Fibroblast of skin of back (primary cell): ENCODE measurements at regions not wholly inside any gene's neighbourhood (a gene's known extent, or its start where the extent isn't known, plus 50 kb on each side); places are given as distances from the start of the nearest gene placed in this dataset.

Experiments used
- DNase-seq: peaks from one replicate; pipeline ENCODE4 v3.0.0-alpha.2; 2013

DNA sequence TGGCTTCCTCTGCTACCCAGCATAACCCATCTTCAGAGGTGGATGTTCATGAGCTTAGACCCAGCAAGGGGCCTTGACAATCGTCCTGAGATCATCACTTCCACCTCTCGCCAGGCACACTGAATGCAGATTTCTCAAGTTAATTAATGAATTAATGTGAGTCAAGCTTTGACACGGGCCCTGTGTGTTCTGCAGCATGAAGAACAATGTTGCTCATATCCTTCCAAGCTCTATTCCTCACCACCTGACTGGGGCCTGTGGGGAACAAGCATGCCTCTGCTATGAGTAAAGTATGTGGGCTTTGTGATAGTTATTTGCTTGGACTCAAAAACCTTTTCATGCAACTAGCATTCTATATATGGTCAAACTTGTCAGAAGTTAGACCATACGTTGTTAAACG lies 122.0 kb downstream of the SEC16B start:
- peak; percentile 69 for DNase-seq

DNA sequence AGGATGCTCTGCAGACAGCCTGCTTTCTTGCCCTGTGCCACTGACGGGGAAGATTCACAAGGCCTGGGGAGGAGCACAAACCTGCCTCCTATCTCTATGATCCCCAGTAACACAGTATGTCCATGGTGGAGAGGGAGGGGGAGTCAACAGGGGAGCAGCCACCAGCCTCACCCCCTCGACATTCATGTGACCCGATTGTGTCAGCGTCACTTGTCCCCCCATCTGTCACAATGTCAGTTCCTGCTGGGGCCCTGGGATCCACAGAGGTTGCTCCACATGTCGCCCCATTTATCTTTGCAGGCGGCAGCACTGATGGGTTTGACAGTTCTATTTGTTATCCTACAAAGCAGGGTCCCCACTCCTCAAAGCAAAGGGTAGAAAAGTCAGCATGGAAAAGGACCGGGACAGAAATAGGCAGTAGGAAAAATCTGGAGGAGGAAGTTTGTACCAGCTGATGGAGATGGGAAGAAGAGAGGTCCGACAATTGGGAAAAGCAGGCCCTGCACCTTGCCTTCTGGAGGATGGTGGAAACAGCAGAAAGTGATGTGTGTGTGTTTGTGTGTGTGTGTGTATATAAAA lies 130.9 kb downstream of the SEC16B start:
- no peak for DNase-seq

DNA sequence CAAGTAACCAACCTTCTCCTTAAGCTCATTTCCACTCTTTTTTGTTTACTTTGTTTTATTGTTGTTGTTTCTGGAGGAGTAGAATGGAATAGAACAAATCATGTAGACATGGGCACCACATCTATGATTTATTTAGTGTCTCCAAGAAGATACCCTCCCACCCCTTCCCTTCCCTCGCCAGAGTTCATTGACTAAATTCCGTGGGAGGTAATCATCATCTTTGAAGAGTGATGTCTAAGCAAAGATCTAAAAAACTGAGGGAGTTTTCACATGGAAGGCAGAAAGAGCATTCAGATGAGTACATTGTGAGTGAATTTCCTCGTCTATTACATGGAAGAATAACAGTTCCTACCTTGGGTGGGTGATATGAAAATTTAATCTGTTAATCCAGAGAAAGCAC lies 136.2 kb downstream of the SEC16B start:
- DNase-seq, result no peak

DNA sequence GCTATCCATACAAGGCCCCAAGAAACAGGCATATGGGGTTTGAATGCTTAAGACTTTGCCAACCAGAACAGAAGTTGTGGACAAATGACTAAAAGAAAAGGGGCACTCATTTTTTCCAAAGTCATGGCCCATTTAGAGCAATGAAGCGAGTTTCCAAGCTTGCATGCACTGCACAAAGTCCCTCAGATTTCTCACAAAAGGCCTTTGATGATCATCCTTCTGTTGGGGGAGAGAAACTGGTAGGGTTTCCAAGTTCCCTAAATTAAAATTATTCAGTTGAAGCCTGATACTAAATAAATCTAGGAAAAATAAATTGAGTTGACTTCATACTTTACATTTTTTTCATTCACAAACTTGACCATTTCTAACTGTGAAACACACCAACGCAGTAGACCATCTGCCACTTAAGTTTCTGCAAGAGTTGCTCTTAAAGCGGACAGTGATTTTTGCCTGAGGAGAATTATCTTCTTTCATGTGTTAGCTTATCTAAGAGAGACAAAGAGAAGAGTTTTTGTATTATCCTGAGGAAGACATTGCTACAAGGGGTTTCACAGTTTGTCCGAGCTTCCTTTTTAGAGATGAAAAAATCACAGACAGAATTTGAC lies 139.2 kb downstream of the SEC16B start:
- DNase-seq, result no peak

DNA sequence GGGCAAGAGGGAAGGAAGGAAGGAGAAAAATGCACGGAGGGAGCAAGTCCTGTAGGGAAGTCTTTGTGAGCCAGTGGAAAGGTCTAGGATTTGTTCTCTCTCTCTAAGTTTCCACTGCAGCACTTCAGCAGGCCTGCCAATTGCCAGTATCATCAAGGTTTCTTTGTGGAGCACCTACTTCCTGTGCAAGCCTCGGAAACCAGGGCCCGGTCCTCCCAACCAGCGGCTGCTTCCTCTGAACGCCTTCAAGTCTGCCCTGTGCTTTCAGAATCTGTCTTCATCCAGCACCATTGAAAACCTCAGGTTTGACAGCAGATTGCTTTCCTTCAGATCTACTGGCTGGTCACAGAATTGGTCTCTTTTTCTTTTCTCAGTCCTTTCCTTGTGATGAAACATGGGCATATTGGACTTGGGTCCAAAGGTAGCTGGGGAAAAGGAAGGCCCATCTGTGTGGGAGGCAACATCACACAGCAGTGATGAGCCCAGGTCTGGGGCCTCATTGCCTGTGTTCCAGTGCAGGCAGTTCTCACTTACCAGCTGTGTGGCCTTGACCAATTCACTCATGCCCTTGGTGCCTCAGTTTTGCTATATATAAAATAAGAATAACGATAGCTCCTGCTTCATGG lies 144.5 kb downstream of the SEC16B start:
- DNase-seq, result no peak

DNA sequence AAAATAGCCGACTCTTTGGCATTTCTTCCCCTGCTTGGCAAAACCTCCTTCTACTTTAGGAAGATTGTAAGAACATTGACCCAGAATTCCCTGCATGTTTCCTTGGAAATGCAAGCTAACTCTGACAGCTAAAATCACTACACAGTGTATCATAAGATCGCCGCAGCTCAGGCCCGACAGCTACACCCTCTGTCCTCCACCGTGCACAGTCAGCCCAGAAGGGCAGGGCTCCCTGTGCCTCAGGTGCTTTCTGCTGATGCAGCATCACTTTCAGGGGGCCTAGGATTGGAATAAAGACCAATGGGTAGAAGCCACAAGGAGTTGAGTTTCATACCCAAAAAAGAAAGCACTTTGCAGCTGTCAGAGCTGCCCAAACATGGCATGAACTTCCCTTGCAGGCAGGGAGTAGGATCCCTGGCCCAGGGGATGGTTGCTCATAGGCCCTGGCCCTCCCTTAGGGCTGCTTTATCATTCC lies 145.3 kb downstream of the SEC16B start:
- DNase-seq, result no peak

DNA sequence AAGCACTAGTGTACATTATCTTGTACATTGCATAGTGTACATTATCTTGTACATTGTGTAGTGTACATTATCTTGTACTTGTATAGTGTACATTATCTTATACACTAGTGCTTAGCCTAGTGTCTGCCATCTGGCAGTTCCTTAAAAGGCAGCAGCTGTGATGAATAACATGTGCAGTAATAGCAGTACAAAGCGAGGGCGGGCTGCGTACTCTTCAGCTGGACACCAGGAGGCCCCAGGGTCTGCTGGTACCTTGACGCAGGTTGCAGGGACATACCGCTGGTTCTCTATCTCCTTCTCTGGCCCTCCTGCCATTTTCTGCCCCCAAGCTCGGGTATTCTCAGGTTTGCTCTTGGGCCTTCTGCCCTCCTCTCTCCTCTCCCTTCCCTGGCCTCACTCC lies 149.6 kb downstream of the SEC16B start:
- DNase-seq, result no peak

DNA sequence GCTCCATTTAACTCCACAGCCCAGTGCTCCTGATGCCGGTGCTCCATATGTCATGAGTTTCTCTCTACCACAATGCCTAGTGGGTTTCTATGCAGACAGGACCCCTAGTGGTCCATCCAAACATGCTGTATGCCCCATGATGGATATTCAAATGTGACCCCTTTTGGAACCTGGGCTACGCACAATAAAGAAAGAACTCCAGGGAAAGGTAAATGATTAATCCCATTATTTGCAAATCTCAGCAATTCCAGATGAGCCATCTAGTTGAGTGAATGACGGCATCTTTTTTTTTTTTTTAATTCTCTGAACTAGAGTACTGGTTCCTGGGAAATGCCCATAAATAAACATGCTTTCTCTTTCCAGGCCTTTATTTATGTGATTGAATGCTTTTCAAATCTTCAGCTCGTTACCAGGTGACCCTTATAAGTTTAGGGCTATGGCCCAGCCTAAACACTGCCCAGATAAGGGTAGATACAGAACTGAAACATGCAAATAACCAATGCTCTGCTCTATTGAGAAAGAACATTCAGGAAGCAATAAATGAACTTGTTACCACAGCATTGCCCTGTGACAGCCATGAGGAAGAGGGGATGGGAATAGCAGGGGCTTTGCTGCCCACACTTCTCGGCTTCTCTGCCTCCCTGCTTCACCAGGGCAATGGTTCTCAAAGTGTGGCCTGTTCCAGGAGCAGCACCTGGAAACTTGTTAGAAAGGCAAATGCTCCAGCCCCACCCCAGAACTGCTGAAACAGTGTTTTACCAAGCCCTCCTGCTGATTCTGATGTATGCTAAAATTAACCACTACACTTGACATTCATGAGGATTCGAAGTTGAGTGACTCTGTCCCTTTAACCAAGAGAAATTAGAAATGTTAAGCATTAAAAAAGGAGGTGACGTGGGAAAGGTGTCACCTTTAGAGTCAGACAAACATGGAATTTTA lies 151.7 kb downstream of the SEC16B start:
- DNase-seq, result no peak

DNA sequence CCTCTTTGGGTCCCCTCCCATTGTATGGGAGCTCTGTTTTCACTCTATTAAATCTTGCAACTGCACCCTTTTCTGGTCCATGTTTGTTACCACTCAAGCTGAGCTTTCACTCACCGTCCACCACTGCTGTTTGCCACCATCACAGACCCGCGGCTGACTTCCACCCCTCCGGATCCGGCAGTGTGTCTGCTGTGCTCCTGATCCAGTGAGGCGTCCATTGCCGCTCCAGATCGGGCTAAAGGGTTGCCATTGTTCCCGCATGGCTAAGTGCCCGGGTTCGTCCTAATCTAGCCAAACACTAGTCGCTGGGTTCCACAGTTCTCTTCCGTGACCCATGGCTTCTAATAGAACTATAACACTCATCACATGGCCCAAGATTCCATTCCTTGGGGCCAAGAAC lies 157.2 kb downstream of the SEC16B start:
- DNase-seq, result no peak

DNA sequence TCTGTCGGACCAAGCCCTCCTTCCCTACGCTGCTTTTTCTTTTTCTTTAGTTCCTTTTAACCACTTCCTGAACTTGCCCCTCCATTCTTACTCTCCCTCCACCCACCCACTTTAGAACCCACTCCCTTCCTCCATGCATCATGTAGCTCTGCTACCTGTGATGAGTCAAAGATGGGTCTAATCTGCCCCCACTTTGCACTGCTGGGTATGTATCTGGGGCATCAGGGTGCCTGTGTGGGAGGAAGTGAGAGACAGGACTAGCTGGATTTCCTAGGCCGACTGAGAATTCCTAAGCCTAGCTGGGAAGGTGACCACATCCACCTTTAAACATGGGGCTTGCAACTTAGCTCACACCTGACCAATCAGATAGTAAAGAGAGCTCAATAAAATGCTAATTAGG lies 157.7 kb downstream of the SEC16B start:
- DNase-seq, result no peak

DNA sequence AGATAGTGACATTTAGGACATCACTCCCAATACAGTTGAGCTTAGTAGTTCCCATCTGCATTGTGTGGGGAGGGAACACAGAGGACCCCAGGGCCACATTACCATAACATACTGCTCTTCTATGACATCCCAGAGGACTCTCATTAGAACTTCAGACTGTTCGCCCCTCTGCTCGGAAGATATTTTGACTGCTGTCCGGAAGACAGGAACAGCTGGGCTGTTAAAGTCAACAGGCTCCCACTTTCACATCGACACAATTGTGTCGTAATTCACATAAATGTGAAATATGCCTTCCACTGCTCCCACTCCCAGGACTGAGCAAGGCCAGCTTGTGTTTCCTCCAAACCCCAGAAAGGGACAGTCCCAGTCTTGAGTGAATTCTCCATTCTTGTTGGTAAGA lies 158.4 kb downstream of the SEC16B start:
- no peak for DNase-seq

DNA sequence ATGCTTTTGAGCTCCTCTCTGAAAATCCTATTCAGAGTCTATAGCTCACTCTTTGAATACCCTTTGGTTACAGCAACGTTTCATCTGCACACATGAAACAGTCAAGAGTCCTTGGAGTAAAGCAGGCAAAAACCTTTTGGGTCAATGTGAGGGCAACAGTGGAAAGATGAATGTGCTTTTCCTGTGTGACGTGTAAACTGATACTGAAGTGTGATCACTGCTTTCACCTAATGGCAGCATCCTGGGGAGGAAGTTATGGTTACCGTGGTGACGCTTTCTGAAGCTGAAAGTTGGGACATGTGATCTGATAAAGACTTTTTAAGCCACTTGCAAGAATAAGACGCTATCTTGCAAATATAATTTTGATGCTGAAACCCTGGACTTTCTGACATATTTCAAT lies 160.0 kb downstream of the SEC16B start:
- DNase-seq, result no peak

DNA sequence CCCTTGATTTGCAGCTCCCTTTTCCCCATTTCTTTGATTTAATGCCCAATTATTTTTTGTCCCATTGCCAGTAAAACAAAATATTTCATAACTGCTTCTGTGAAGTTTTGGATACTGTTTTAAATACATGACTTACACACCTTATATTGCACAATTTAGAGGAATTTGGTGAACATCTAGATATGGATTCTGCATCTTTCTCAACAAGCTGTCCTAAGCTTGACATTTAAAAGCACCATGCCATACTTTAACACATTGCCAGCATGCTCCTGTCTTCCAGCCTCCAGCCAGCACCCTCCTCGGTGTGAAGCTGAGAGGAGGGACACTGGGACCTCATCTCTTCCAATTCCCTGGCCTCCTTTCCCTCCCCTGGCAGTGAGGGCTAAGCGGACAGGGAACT lies 167.6 kb downstream of the SEC16B start:
- no peak for DNase-seq

DNA sequence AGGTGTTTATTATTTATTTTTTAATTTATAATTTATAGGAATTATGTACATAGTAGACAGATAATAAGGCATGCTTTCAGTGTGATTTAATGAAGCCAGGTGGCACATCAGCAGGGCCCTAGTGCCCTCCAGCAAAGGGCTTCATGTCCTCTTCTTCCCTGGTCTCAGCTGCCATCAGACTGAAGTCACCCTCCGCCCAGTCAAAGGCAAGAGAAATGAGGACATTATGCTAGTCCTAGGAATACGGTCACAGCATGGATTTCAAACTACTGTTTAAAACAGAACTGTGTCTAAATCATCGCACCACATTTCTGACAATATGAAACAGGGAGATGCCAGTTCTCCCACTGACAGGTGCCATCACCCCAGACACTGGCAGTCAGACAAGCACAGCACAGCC lies 168.1 kb downstream of the SEC16B start:
- DNase-seq, result no peak

DNA sequence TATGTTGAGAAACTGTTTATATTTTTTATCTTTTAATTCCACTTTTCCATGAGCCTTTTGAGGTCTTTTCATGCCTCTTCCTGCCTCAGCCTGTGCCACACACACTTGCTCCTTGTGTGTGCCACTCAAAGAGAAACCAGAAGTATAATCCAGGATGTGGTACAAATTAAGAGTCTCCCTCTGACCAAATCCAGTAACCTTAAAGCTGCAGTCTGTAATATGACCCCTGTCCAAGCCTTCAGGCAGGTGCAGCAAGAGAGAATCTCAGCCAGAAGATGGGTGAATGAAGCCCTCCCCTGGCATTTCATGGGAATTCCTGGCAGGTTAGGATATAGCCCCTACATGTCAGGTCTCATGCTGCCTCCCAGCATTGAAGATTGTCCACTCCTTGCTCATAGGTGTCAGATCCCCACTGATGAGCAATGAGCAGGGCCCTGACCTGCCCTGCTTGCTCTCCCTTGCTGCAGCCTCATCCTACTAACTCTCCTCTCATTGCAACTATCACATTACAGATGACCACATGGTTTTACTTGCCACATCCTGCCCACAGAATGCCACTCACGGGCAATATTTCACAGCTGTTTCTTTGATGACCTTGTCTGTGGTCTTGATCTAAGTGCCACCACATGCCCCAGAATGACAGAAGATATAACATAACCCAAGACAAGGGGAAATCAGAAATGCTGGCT lies 169.3 kb downstream of the SEC16B start:
- peak; percentile 18 for DNase-seq

DNA sequence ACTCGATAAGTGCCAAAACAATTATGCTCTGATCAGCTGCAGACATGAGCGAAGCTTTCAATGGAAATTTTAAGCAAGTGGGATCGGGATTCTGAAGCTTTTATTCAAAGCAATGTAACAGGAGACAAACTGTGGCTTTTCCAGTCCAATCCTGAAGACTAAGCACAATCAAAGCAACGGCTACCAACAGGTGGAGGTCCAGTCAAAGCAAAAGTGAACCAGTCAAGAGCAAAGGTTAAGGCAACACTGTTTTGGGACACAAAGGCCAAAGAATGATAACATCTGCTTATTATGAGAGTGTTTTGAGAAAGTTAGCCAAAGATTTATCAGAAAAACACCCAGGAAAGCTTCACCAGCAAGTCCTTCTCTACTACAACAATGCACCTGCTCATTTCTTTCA lies 170.1 kb downstream of the SEC16B start:
- DNase-seq, result no peak

DNA sequence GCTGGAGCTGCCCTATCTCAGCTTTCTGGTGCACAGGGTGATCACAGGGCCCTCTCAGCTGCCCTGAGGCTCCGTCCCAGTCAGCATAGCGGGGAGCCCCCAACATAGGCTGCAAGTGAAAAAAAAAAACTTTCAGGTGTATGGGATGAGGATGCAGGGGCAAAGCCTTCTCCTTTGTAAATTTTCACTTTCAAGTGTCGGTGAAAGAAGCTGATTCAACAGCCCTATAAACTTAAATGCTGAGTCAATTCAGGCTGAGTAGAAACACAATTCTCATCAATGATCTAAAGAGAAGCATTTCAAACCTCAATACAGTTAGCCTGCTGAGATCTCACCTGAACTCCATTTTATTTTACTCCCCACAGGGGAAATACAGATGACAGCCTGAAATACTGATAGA lies 171.2 kb downstream of the SEC16B start:
- DNase-seq, result no peak

DNA sequence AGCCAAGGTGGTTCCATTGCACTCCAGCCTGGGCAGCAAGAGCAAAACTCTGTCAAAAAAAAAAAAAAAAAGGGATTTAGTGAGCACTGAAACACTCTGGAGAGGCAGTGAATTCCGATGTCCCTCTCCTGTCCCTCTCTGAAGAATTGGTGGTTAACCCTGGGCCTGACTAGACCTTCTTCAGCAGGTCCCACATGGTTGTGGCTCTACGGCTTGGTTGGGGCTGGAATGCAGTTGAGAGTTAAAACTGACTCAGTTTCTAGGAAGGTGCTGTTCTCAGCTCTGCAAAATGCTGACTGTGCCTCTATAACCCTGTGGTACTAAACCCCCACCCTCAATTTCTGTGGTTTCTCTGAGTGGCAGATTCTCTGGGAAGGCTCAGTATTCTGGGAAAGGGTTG lies 173.3 kb downstream of the SEC16B start:
- DNase-seq, result no peak

DNA sequence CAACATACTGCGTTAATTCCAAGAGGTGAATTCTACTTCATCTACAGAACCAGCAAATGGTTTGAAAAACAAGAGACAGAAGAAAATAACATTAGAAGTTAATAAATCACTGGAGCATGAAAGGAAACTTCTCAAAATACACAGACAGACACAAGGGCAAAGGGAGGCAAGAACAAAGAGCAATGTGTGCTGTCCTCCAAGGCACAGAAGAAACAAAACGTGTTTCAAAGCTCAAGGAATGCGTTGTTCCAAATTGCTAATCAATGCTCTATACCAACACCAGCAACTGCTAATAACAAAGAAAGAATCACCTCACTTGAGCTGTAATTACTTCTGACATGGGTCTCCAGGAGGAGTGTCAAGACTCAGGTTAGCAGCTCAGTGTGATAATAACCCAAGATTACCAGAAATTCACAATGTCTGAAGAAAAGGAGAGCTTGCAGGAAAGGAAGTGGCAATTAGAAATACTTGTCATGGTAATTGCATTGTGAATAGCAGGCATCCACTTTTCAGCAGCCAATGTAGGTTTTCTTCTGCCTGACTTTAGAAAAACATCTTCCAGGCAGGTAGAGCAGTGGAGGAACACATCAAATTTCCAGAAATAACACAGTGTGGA lies 175.4 kb downstream of the SEC16B start:
- DNase-seq, result no peak

DNA sequence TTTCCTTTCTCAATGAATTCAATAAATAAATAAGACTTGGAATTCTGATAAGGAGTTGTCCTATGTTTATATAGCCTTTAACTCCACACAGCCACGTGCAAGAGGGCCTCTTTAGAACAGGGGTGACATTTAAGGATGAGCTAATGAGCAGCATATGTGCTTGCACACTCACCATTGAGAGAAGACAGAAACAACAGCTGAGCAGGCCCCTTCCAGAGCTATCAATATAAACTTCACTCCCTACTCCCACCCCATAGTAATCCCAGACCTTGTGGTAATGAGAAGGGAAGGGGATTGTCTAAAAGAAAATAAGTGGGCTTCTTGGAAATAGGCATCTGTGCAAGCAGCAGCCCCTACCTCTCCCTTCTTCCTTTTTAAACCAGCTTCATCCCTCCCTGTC lies 176.0 kb downstream of the SEC16B start:
- no peak for DNase-seq

DNA sequence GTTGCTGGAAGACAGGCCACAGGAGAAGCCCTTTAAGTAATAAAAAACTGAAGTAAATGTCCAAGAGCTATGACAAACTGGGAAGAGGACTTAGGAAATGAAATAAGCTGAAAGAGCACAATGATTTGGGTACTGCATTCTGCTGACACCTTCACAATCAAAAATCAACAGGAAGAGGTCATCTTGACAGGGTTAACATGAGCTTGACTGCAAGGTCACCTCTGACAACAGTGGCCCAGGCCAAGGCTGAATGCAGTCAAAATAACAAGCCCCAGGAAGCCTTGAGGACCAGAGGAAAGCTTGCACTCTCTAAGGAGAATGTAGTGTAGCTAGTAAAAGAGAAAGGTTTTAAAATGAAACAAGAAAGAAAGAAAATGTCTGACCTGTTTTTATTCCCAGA lies 179.3 kb downstream of the SEC16B start:
- no peak for DNase-seq

DNA sequence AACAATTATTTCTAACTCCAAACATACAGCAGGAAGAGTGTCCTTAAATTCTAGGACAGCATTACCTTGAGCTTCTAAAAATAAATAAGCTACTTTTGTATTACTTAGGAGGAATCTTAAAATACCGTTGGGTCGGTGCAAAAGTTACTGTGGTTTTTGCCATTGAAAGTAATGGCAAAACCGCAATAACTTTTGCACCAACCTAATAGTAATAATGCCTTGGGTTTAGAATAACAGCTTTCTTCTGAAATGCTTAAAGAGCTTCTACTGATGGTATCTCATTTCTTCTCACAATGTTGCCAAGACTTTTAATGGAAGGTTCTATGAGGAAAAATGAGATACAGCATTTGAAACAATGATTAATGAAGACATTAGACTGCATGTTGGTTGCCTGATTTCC lies 179.9 kb downstream of the SEC16B start:
- no peak for DNase-seq
